H1 (cell line): ENCODE measurements at regions not wholly inside any gene's neighbourhood (a gene's known extent, or its start where the extent isn't known, plus 50 kb on each side); places are given as distances from the start of the nearest gene placed in this dataset.

ENCODE experiments used
- CTCF ChIA-PET: fragments of 300-600 bp; sonication (Branson Sonifier 250); formaldehyde crosslinking; loops from one replicate; lab custom pipeline; 2021; ENCODE audit not compliant: partially characterized antibody; lab: Charles Lee
- POLR2A ChIA-PET: fragments of 300-600 bp; sonication (Branson Sonifier 250); formaldehyde crosslinking; loops from one replicate; lab custom pipeline; 2021; ENCODE audit warnings: inconsistent platforms; ENCODE audit not compliant: partially characterized antibody; lab: Charles Lee
- DNase-seq, 2 experiments: peaks; one replicate each; pipeline versions ENCODE4 v3.0.0 to v3.0.0-alpha.2; 2010 to 2022; ENCODE audit warnings: low spot score in 2 of 2, low read depth in 1 of 2, mixed read lengths in 1 of 2
- FAIRE-seq: peaks from 2 replicates; lab custom pipeline; 2011; peaks lifted over from hg19 to GRCh38; lab: Jason Lieb, UNC
- H2AFZ ChIP-seq: 2 replicates; pipeline ENCODE4 v1.8.1; 2012; ENCODE audit warnings: low read length, inconsistent platforms
- H2AK5ac ChIP-seq: 2 replicates; pipeline ENCODE4 v1.6.1; 2013; ENCODE audit warnings: low read depth, low read length
- H2BK120ac ChIP-seq: replicated peaks from 2 replicates; pipeline ENCODE3; 2013; ENCODE audit warnings: low read depth, low read length, inconsistent platforms
- H2BK12ac ChIP-seq: 2 replicates; pipeline ENCODE4 v1.6.1; 2013; ENCODE audit warnings: low read depth, low read length
- H2BK15ac ChIP-seq: 2 replicates; pipeline ENCODE4 v1.6.1; 2013; ENCODE audit warnings: low read length
- H2BK20ac ChIP-seq: 2 replicates; pipeline ENCODE4 v1.6.1; 2013; ENCODE audit warnings: low read length
- H2BK5ac ChIP-seq: 2 replicates; pipeline ENCODE4 v1.6.1; 2013; ENCODE audit warnings: low read depth, low read length
- H3K14ac ChIP-seq: 2 replicates; pipeline ENCODE4 v1.6.1; 2013; ENCODE audit warnings: inconsistent platforms; ENCODE audit not compliant: insufficient read length
- H3K18ac ChIP-seq: 2 replicates; pipeline ENCODE4 v1.6.1; 2013; ENCODE audit warnings: low read length; ENCODE audit errors: extremely low read depth
- H3K23ac ChIP-seq: 2 replicates; pipeline ENCODE4 v1.6.1; 2013; ENCODE audit warnings: inconsistent platforms; ENCODE audit not compliant: insufficient read length
- H3K23me2 ChIP-seq: 2 replicates; pipeline ENCODE4 v1.6.1; 2013; ENCODE audit warnings: low read depth, low read length
- H3K27ac ChIP-seq: 2 replicates; pipeline ENCODE4 v1.6.1; 2011; ENCODE audit warnings: low read depth, low read length, inconsistent platforms
- H3K27me3 ChIP-seq, 4 experiments: replicated peaks in 1 of 4; 1 replicate in 1 of 4; 2 replicates in 3 of 4; pipeline versions ENCODE4 v1.6.1 to v1.8.1; 2011 to 2013; ENCODE audit warnings: low read length in 3 of 4, mild to moderate bottlenecking in 3 of 4, inconsistent platforms in 2 of 4, mixed read lengths in 2 of 4, moderate library complexity in 1 of 4; ENCODE audit not compliant: control insufficient read depth in 3 of 4, insufficient read depth in 3 of 4; ENCODE audit errors: extremely low read depth in 1 of 4
- H3K36me3 ChIP-seq, 4 experiments: 2 replicates each; pipeline versions ENCODE4 v1.6.1 to v1.8.1; 2011 to 2013; ENCODE audit warnings: mild to moderate bottlenecking in 4 of 4, low read length in 3 of 4, moderate library complexity in 2 of 4, control low read depth in 1 of 4, inconsistent platforms in 1 of 4; ENCODE audit not compliant: insufficient read depth in 4 of 4, control insufficient read depth in 2 of 4
- H3K4ac ChIP-seq: replicated peaks from 2 replicates; pipeline ENCODE3; 2013; ENCODE audit warnings: low read length, low read depth, mixed read lengths, inconsistent platforms; ENCODE audit not compliant: insufficient read length
- H3K4me1 ChIP-seq, 4 experiments: replicated peaks in 1 of 4; 1 replicate in 1 of 4; 2 replicates in 3 of 4; pipeline versions ENCODE4 v1.6.1 to v1.8.1; 2011 to 2013; ENCODE audit warnings: low read length in 3 of 4, inconsistent platforms in 2 of 4, mixed read lengths in 1 of 4; ENCODE audit not compliant: insufficient read depth in 4 of 4, control insufficient read depth in 3 of 4
- H3K4me2 ChIP-seq, 2 experiments: 2 replicates each; pipeline versions ENCODE4 v1.6.1 to v1.8.1; 2011 to 2013; ENCODE audit warnings: low read depth in 2 of 2, low read length in 2 of 2, control low read depth in 1 of 2, inconsistent platforms in 1 of 2, mild to moderate bottlenecking in 1 of 2; ENCODE audit not compliant: insufficient read depth in 1 of 2
- H3K4me3 ChIP-seq, 4 experiments: fragments of 200-600, 300-600 bp in 1 of 4; sonication (generic), shearing (Covaris generic), sonication (Bioruptor Twin) in 1 of 4; 2 replicates each; pipeline versions ENCODE4 v1.5.1 to v1.8.1; 2011 to 2016; ENCODE audit warnings: low read length in 4 of 4, low read depth in 3 of 4, control low read depth in 2 of 4, inconsistent platforms in 2 of 4, mild to moderate bottlenecking in 2 of 4, mixed read lengths in 1 of 4, moderate library complexity in 1 of 4; ENCODE audit not compliant: insufficient read depth in 2 of 4; ENCODE audit errors: extremely low read depth in 1 of 4
- H3K56ac ChIP-seq: replicated peaks from 2 replicates; pipeline ENCODE3; 2013; ENCODE audit warnings: low read depth, mild to moderate bottlenecking, mixed read lengths, low read length, inconsistent platforms; ENCODE audit not compliant: insufficient read length
- H3K79me1 ChIP-seq: 2 replicates; pipeline ENCODE4 v1.6.1; 2013; ENCODE audit warnings: low read depth, low read length, control low read depth
- H3K79me2 ChIP-seq, 2 experiments: 2 replicates each; pipeline versions ENCODE4 v1.6.1 to v1.8.1; 2012 to 2013; ENCODE audit warnings: low read length in 2 of 2, mild to moderate bottlenecking in 2 of 2, inconsistent platforms in 1 of 2; ENCODE audit not compliant: insufficient read depth in 2 of 2, control insufficient read depth in 1 of 2
- H3K9ac ChIP-seq, 4 experiments: replicated peaks in 1 of 4; 1 replicate in 1 of 4; 2 replicates in 3 of 4; pipeline versions ENCODE4 v1.6.1 to v1.8.1; 2011 to 2013; ENCODE audit warnings: low read depth in 3 of 4, low read length in 3 of 4, control low read depth in 2 of 4, mild to moderate bottlenecking in 2 of 4, moderate library complexity in 2 of 4, inconsistent platforms in 1 of 4; ENCODE audit errors: extremely low read depth in 1 of 4
- H3K9me3 ChIP-seq, 2 experiments: 2 replicates each; pipeline versions ENCODE4 v1.6.1 to v1.8.1; 2012 to 2013; ENCODE audit warnings: mild to moderate bottlenecking in 2 of 2, moderate library complexity in 2 of 2, control low read depth in 1 of 2, inconsistent platforms in 1 of 2, low read depth in 1 of 2, low read length in 1 of 2, mixed read lengths in 1 of 2; ENCODE audit not compliant: insufficient read depth in 2 of 2
- H4K20me1 ChIP-seq, 2 experiments: replicated peaks in 1 of 2; 2 replicates each; pipeline versions ENCODE3 to v1.8.1; 2011 to 2013; ENCODE audit warnings: inconsistent platforms in 2 of 2, low read length in 2 of 2, mild to moderate bottlenecking in 1 of 2; ENCODE audit not compliant: insufficient read depth in 2 of 2, control insufficient read depth in 1 of 2
- H4K5ac ChIP-seq: 2 replicates; pipeline ENCODE4 v1.6.1; 2013; ENCODE audit warnings: low read length, low read depth, mixed read lengths, inconsistent platforms; ENCODE audit not compliant: insufficient read length
- H4K8ac ChIP-seq: 2 replicates; pipeline ENCODE4 v1.8.0; 2013; ENCODE audit warnings: mild to moderate bottlenecking, moderate library complexity, low read length, inconsistent platforms; ENCODE audit not compliant: insufficient read depth; ENCODE audit errors: extremely low read depth
- H4K91ac ChIP-seq: replicated peaks from 2 replicates; pipeline ENCODE3; 2013; ENCODE audit warnings: low read length, mixed read lengths, inconsistent platforms; ENCODE audit not compliant: insufficient read length
- ATF2 ChIP-seq: IDR thresholded peaks from 2 replicates; pipeline ENCODE4 v1.6.1; 2012; ENCODE audit warnings: low read length, inconsistent platforms
- CREB1 ChIP-seq: IDR thresholded peaks from 2 replicates; pipeline ENCODE4 v1.6.1; 2012; ENCODE audit warnings: inconsistent platforms
- CTBP2 ChIP-seq: IDR thresholded peaks from 2 replicates; pipeline ENCODE4 v1.7.0; 2011; ENCODE audit warnings: borderline replicate concordance, mild to moderate bottlenecking, moderate library complexity, mixed read lengths, low read length; ENCODE audit not compliant: insufficient read depth, insufficient read length
- HDAC2 ChIP-seq, 2 experiments: fragments of 300-600 bp in 1 of 2; sonication (generic) in 1 of 2; IDR thresholded peaks; 2 replicates each; pipeline ENCODE4 v1.6.1; 2011 to 2012; ENCODE audit warnings: low read depth in 2 of 2, low read length in 2 of 2, mild to moderate bottlenecking in 2 of 2, moderate library complexity in 2 of 2, borderline replicate concordance in 1 of 2, inconsistent platforms in 1 of 2
- KDM4A ChIP-seq: IDR thresholded peaks from one replicate; pipeline ENCODE4 v1.7.1; 2012; ENCODE audit warnings: low read depth, mild to moderate bottlenecking, moderate library complexity, low read length, inconsistent platforms; ENCODE audit not compliant: severe bottlenecking
- MAFK ChIP-seq: IDR thresholded peaks from 2 replicates; pipeline ENCODE4 v1.6.1; 2012; ENCODE audit warnings: low read depth, mild to moderate bottlenecking, improper control_type of control experiment, low read length
- MAX ChIP-seq: IDR thresholded peaks from 2 replicates; pipeline ENCODE4 v1.6.1; 2012; ENCODE audit warnings: inconsistent platforms
- RFX5 ChIP-seq: IDR thresholded peaks from 2 replicates; pipeline ENCODE4 v1.6.1; 2011; ENCODE audit warnings: low read depth, low read length, improper control_type of control experiment, borderline replicate concordance
- SP4 ChIP-seq: IDR thresholded peaks from 2 replicates; pipeline ENCODE4 v1.6.1; 2012; ENCODE audit warnings: low read length, inconsistent platforms
- TBP ChIP-seq: IDR thresholded peaks from 2 replicates; pipeline ENCODE4 v1.6.1; 2011; ENCODE audit warnings: low read depth, low read length, improper control_type of control experiment
- WGBS, 2 experiments: shearing (Covaris generic) in 1 of 2; methylation state at CpG; one replicate each; pipeline versions ENCODE4 v1.1.6 to v1.1.7; 2013 to 2015; ENCODE audit warnings: low lambda C conversion rate in 2 of 2, mixed read lengths in 2 of 2, inconsistent platforms in 1 of 2, low coverage in 1 of 2, missing lambda C conversion rate in 1 of 2; ENCODE audit not compliant: insufficient replicate concordance in 2 of 2, insufficient coverage in 1 of 2, insufficient read length in 1 of 2; ENCODE audit errors: extremely low coverage in 1 of 2, missing lambda C conversion rate in 1 of 2; 5-methylcytosine and 5-hydroxymethylcytosine counted together

DNA sequence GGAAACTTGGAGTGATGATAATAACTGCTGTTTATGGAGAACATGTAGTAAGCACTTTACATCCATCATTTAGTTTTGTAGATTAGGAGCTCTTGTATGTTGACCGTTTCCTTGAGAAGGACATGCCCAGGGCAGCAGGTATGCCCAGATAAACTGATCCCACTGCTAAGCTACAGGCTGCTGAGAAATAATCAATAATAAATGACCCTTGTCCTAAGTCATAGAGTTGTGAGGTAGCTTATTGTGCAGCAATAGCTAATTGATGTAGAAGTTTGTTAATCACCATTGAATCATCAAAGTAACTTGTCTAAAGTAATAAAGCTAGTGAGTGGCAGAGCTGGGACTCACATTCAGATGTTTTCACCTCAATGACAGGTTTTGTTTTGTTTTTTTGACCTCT lies 287.2 kb upstream of the CYRIA start:
- ChIA-PET POLR2A (no interaction called here), CTCF (interaction anchor here (0.6 to 2.1 kb wide), 5 partner anchors 8 to 357 kb away, joined by 3 to 9 read pairs (median 3); no protein-coding TSS in a partner anchor)
- H4K20me1 ChIP-seq: no peaks in the 10 kb centered on the region
- H2BK12ac ChIP-seq: no peak overlapping the region
- H2AFZ ChIP-seq: no peak overlapping the region
- H3K56ac ChIP-seq: no peak overlapping the region
- no peak overlapping the region for H3K23ac ChIP-seq
- TF ChIP-seq CREB1: no peak
- TF ChIP-seq SP4: no peak
- no peak for TF ChIP-seq MAFK
- TF ChIP-seq HDAC2 (IDR thresholded peaks at IDR 0.05; ENCODE audit: borderline replicate concordance in 1 of 2, low read depth in 2 of 2, low read length in 2 of 2): no peak
- no peak for TF ChIP-seq TBP
- no peak for TF ChIP-seq MAX
- TF ChIP-seq ATF2: no peak
- no peak for TF ChIP-seq RFX5
- TF ChIP-seq KDM4A: no peak
- no peak for TF ChIP-seq CTBP2
- no peaks in the 10 kb centered on the region for H3K9me3 ChIP-seq
- no peaks in the 10 kb centered on the region for H3K27me3 ChIP-seq
- H2BK15ac ChIP-seq: no peak overlapping the region
- DNase-seq (no peak), FAIRE-seq (no peak)
- H3K18ac ChIP-seq: no peak overlapping the region
- H3K36me3 ChIP-seq: no peaks in the 10 kb centered on the region
- no peak overlapping the region for H4K91ac ChIP-seq
- H2BK5ac ChIP-seq: no peak overlapping the region
- no peak overlapping the region for H3K27ac ChIP-seq
- H3K4me3 ChIP-seq: no peak overlapping the region
- H3K9ac ChIP-seq: no peak overlapping the region
- H4K5ac ChIP-seq: no peak overlapping the region
- H3K79me2 ChIP-seq: no peaks in the 10 kb centered on the region
- no peaks in the 10 kb centered on the region for H3K23me2 ChIP-seq
- peaks cover 0 to 3% (median 0%) of the 10 kb centered on the region in 4 experiments; a peak in 1 of 7 replicates for H3K4me1 ChIP-seq
- H2AK5ac ChIP-seq: no peak overlapping the region
- no peak overlapping the region for H3K4ac ChIP-seq
- H3K4me2 ChIP-seq: no peak overlapping the region
- H4K8ac ChIP-seq: no peak overlapping the region
- H2BK120ac ChIP-seq: no peak overlapping the region
- no peaks in the 10 kb centered on the region for H3K79me1 ChIP-seq
- H3K14ac ChIP-seq: no peak overlapping the region
- no peak overlapping the region for H2BK20ac ChIP-seq
- WGBS, 2 experiments: 76% methylated on average over 1 of the region's 1 CpG; no CpG with 5 or more reads in 1 of the 2 experiments
